T-helper 2 cell treated with Interferon-gamma antibody and Interleukin-4, amounts not matched to agents 5 μg/mL and 100 μg/mL, for 36 hours (primary cell): ENCODE measurements at regions not wholly inside any gene's neighbourhood (a gene's known extent, or its start where the extent isn't known, plus 50 kb on each side); places are given as distances from the start of the nearest gene placed in this dataset.

ENCODE experiments used
- DNase-seq: peaks from one replicate; pipeline ENCODE4 v3.0.0; 2021; ENCODE audit warnings: low spot score
- H3K27ac Mint-ChIP-seq: one replicate; pipeline ENCODE4 v1.8.0; 2021; ENCODE audit warnings: mild to moderate bottlenecking, mixed read lengths
- H3K27me3 Mint-ChIP-seq: one replicate; pipeline ENCODE4 v1.8.0; 2021; ENCODE audit warnings: low read depth, mixed read lengths
- H3K36me3 Mint-ChIP-seq: one replicate; pipeline ENCODE4 v1.8.0; 2021; ENCODE audit warnings: low read depth, mixed read lengths
- H3K4me1 Mint-ChIP-seq: one replicate; pipeline ENCODE4 v1.8.0; 2021; ENCODE audit warnings: low read depth, mixed read lengths
- H3K4me3 Mint-ChIP-seq: one replicate; pipeline ENCODE4 v1.8.0; 2022; ENCODE audit warnings: mild to moderate bottlenecking, moderate library complexity, mixed read lengths
- H3K9me3 Mint-ChIP-seq: one replicate; pipeline ENCODE4 v1.8.0; 2021; ENCODE audit warnings: mixed read lengths

DNA sequence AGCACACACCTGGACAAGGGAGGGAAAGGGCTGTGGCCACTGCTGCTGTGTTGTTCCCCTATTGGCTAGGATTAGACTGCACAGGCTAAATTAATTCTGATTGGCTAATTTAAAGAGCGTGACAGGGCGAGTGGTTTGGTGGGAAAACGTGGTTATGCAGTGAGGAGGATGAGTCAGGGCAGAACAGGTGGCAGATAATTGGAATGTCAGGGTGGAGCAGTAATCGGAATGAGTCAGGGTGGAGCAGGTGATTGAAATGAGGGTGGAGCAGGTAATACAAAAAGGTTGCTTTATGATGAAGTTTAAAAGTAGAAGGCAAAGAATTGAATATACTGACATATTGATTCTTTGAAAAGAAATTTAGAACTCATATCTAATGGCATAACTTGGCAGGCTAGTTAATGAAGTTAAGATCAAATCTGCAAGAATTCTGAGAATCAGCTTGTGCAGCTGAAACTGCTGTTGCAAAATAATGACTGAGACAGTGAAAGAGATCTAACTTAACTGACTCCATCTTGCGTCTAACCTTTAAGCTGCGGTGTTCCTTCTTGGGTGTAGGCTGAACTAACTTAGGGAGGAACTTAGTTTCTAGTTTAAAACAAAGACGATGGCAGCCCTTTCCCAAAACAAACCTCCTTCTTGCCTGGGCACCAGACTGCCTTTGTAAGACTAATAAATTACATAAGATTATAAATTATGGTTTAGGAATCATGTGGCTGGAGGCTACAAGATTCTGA, 174.3 kb downstream of the UTP18 start:
- Mint-ChIP-seq H3K4me1 (peaks cover 43% of the 10 kb centered on the region), H3K27ac (peak overlapping the region; percentile 74)

DNA sequence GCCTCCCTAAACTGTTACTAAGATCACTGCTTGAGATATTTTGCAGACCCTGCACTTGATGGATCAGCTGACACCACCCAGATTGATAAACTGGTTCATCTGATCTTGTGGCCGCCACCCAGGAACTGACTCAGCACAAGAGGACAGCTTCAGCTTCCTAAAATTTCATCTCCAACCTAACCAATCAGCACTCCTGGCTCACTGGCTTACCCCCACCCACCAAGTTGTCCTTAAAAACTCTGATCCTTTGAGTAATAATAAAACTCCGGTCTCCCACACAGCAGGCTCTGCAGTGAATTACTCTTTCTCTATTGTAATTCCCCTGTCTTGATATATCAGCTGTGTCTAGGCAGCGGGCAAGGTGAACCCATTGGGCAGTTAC, 174.8 kb downstream of the UTP18 start:
- peak; percentile 39 for DNase-seq
- H3K4me1 Mint-ChIP-seq = peaks cover 39% of the 10 kb centered on the region
- H3K36me3 Mint-ChIP-seq = no peaks in the 10 kb centered on the region
- peak overlapping the region; percentile 74 for H3K27ac Mint-ChIP-seq
- peak overlapping the region; percentile 55 for H3K4me3 Mint-ChIP-seq
- no peaks in the 10 kb centered on the region for H3K9me3 Mint-ChIP-seq
- H3K27me3 Mint-ChIP-seq = no peaks in the 10 kb centered on the region

More for the DNA sequence above, 174.3 kb downstream of the UTP18 start:
- no peak for DNase-seq
- no peaks in the 10 kb centered on the region for H3K27me3 Mint-ChIP-seq
- H3K4me3 Mint-ChIP-seq = peak overlapping the region; percentile 55
- no peaks in the 10 kb centered on the region for H3K9me3 Mint-ChIP-seq
- H3K36me3 Mint-ChIP-seq = no peaks in the 10 kb centered on the region

DNA sequence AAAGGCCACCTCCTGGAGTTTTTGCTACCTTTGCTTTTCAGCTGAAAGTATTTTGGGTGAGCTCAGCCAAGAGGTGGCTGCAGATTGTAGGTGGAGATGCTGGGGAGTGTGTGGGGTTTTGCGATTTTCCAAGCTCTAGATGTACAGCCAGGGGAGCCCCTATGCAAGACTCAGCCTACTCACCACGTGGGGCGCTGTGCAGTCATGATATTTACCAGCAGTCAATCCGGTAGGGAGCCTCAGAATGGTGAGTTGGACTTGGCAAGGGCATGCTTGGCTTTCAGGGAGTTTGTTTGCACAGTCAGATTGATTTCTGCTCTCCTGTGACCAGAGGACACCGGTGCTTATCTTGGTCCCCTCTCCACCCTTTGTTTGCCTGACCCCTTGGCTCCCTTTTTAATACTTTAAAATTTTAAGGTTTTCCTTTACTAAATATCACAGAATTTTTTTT, 175.3 kb downstream of the UTP18 start:
- peak overlapping the region; percentile 55 for H3K4me3 Mint-ChIP-seq
- no peaks in the 10 kb centered on the region for H3K36me3 Mint-ChIP-seq
- peaks cover 34% of the 10 kb centered on the region for H3K4me1 Mint-ChIP-seq
- no peak for DNase-seq
- no peak overlapping the region for H3K27ac Mint-ChIP-seq
- H3K9me3 Mint-ChIP-seq = no peaks in the 10 kb centered on the region
- H3K27me3 Mint-ChIP-seq = no peaks in the 10 kb centered on the region

DNA sequence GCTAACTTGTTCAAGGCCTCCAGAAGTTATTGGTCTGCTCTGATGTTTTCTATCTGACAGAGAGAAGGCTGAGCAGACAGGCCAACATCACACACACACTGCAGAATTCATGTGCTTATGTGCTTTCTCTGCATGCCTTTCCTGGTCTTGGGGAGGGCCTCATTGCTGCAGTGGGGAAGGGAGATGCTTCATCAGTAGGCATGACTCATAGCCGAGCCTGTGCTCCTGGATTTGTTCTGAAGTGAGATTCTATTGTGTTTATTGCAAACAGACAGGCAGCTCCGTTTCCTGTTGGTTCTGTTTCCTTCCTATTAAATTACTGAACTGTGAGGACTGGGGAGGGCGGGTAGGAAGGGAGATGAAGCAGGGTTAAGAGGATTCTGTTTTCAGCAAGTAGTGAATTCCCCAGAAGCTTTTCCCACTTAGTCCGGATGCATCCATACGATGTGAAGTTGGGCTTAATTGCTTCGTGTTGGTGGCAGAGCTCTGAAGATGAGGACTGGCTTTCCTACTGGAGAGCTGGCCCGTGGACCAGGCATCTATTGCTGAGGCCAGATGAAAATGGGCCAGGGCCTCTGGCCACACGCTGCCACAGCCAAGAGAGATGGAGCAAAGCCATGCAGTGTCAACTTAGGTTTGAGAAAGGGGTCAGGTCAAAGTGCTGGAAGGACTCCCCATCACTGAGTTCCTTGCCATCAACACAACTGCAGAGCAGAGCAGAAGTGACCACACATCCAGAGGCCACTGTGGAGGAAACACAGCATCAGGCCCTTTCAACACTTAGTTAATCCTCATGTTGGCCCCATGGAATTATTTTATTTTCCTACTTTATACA, 179.3 kb downstream of the UTP18 start:
- Mint-ChIP-seq H3K36me3 (peaks cover 3% of the 10 kb centered on the region), H3K4me1 (peaks cover 21% of the 10 kb centered on the region), H3K27ac (no peak overlapping the region), H3K9me3 (no peaks in the 10 kb centered on the region), H3K4me3 (no peak overlapping the region), H3K27me3 (peaks cover 1% of the 10 kb centered on the region)
- no peak for DNase-seq

DNA sequence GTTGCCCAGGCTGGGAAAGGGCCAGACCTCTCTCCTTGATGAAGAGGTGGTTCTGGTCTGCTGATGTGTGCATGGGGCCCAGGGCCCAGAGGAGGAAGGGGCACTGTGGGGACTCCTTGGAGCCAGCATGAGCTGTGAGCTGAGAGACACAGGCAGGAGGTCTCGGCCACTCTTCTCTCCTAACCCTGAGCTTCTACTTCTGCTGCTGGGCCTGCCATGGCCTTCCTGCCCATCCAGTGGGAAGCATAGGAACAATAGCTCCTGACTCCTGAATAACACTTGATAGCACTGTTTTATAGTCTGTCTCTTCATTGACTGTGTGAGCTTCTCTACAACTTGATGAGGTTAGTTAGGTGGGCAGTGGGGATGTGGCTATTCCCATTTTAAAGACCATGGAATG, 181.1 kb downstream of the UTP18 start:
- Mint-ChIP-seq H3K27me3 (peaks cover 5% of the 10 kb centered on the region), H3K9me3 (no peaks in the 10 kb centered on the region), H3K4me1 (peaks cover 22% of the 10 kb centered on the region), H3K27ac (no peak overlapping the region), H3K36me3 (peaks cover 3% of the 10 kb centered on the region), H3K4me3 (no peak overlapping the region)
- DNase-seq = no peak

DNA sequence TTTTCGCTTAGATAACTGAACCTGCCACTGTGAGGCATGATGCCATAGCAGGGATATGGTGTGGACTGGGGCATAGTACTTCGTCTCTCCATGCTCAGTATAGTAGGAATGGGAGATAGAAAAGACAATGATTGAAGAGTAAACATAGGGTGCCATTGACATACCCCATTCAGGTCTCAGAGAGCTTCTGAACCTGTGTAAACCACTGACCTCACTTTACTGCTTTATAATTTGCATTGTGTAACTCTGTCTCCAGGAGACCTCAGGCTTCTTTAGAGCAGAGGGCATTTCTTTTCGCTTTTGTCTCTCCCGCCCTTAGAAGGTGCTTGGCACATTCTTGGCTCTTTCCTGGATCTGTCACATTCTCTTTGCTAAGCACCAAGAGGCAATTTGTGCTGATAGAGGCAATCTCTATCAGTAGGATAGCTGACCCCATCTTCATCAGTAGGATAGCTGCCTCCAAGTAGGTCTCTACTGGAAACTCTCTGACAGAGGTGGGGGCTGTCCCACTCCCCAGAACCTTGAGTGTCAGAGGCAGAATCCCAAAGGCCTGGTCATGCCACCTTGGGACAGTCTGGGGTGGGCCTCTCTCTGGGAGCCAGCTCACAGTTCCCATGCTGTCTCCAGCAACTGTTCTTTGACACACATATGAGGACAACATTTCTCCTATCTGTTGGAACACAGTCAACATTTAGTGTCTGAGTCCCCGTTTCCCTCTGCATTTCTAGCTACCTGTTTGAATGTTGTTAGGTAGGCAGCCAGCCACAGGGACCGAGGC, 181.9 kb downstream of the UTP18 start:
- H3K4me3 Mint-ChIP-seq = no peak overlapping the region
- H3K27me3 Mint-ChIP-seq = peaks cover 5% of the 10 kb centered on the region
- DNase-seq = no peak
- no peaks in the 10 kb centered on the region for H3K9me3 Mint-ChIP-seq
- H3K4me1 Mint-ChIP-seq = peaks cover 23% of the 10 kb centered on the region
- no peak overlapping the region for H3K27ac Mint-ChIP-seq
- H3K36me3 Mint-ChIP-seq = peaks cover 3% of the 10 kb centered on the region

- Mint-ChIP-seq H3K27ac (no peak overlapping the region), H3K4me3 (no peak overlapping the region), H3K9me3 (no peaks in the 10 kb centered on the region), H3K27me3 (peaks cover 9% of the 10 kb centered on the region), H3K36me3 (peaks cover 3% of the 10 kb centered on the region), H3K4me1 (peaks cover 23% of the 10 kb centered on the region)
- no peak for DNase-seq
Measured at GRCh38 chr17:51443646-51444045, 183.3 kb downstream of the UTP18 start.

GRCh38 chr17:51445946-51446345, 185.6 kb downstream of the UTP18 start:
- Mint-ChIP-seq H3K4me3 (no peak overlapping the region), H3K27ac (no peak overlapping the region), H3K4me1 (peaks cover 15% of the 10 kb centered on the region), H3K27me3 (peaks cover 18% of the 10 kb centered on the region), H3K9me3 (no peaks in the 10 kb centered on the region), H3K36me3 (peaks cover 3% of the 10 kb centered on the region)
- DNase-seq = no peak

GRCh38 chr17:51454456-51454978, 194.2 kb downstream of the UTP18 start:
- H3K4me3 Mint-ChIP-seq = no peak overlapping the region
- no peaks in the 10 kb centered on the region for H3K9me3 Mint-ChIP-seq
- H3K4me1 Mint-ChIP-seq = no peaks in the 10 kb centered on the region
- no peak overlapping the region for H3K27ac Mint-ChIP-seq
- no peaks in the 10 kb centered on the region for H3K36me3 Mint-ChIP-seq
- H3K27me3 Mint-ChIP-seq = peaks cover 18% of the 10 kb centered on the region
- no peak for DNase-seq

GRCh38 chr17:51455211-51455610, 194.9 kb downstream of the UTP18 start:
- H3K9me3 Mint-ChIP-seq = no peaks in the 10 kb centered on the region
- no peak for DNase-seq
- H3K4me3 Mint-ChIP-seq = no peak overlapping the region
- no peaks in the 10 kb centered on the region for H3K36me3 Mint-ChIP-seq
- H3K27ac Mint-ChIP-seq = no peak overlapping the region
- no peaks in the 10 kb centered on the region for H3K4me1 Mint-ChIP-seq
- peaks cover 11% of the 10 kb centered on the region for H3K27me3 Mint-ChIP-seq

- H3K4me1 Mint-ChIP-seq = no peaks in the 10 kb centered on the region
- no peak overlapping the region for H3K27ac Mint-ChIP-seq
- H3K9me3 Mint-ChIP-seq = no peaks in the 10 kb centered on the region
- no peak for DNase-seq
- peaks cover 10% of the 10 kb centered on the region for H3K27me3 Mint-ChIP-seq
- no peaks in the 10 kb centered on the region for H3K36me3 Mint-ChIP-seq
- no peak overlapping the region for H3K4me3 Mint-ChIP-seq
Measured at GRCh38 chr17:51455931-51456330, 195.6 kb downstream of the UTP18 start.

DNA sequence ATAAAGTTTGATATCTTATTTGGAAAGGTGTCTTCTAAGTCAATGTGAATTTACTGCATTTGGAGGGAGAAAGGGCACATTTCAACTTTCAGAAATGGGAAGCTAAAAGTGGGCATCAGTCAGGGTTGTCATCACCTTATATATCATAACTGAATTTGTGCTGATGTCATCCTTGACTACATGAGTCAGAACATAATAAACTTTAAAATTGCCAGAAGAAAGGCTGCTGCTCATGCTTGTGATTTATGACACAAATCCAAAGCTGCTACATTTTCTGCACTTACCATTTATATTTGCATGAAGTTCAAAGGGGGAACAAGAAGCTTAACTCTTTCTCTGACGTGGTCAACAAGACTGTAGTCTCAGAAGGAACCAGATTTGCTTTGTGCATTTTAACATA, 196.6 kb downstream of the UTP18 start:
- Mint-ChIP-seq H3K4me1 (no peaks in the 10 kb centered on the region), H3K27ac (no peak overlapping the region), H3K36me3 (no peaks in the 10 kb centered on the region), H3K9me3 (no peaks in the 10 kb centered on the region), H3K27me3 (peaks cover 8% of the 10 kb centered on the region), H3K4me3 (no peak overlapping the region)
- DNase-seq = no peak

GRCh38 chr17:51461578-51462004, 201.2 kb downstream of the UTP18 start:
- no peaks in the 10 kb centered on the region for H3K9me3 Mint-ChIP-seq
- no peak overlapping the region for H3K4me3 Mint-ChIP-seq
- peak; percentile 31 for DNase-seq
- no peak overlapping the region for H3K27ac Mint-ChIP-seq
- peaks cover 11% of the 10 kb centered on the region for H3K27me3 Mint-ChIP-seq
- H3K4me1 Mint-ChIP-seq = no peaks in the 10 kb centered on the region
- H3K36me3 Mint-ChIP-seq = no peaks in the 10 kb centered on the region
